ENCODE measurements at regions not wholly inside any gene's neighbourhood (a gene's known extent, or its start where the extent isn't known, plus 50 kb on each side); places are given as distances from the start of the nearest gene placed in this dataset.

DNA sequence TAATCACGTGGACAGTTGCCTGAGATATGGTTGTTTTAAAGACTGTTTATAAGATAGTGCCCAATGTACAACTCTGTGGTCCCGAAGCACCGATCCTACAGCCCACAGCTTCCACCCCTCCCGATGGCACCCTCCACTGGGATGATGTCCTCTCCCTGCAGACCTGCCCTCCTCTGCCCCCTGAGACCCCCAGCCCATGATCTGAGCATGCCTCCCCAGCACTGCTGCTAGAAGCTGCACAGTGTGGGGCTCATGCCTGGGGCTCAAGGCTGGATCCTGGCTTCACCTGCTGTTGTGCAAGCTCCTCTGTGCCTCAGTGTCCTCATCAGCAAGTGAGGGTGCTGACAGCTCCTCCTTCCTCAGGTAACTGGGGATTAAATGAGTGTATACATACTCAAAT, 254.7 kb upstream of the MKI67 start:
- FAIRE-seq = no peak

DNA sequence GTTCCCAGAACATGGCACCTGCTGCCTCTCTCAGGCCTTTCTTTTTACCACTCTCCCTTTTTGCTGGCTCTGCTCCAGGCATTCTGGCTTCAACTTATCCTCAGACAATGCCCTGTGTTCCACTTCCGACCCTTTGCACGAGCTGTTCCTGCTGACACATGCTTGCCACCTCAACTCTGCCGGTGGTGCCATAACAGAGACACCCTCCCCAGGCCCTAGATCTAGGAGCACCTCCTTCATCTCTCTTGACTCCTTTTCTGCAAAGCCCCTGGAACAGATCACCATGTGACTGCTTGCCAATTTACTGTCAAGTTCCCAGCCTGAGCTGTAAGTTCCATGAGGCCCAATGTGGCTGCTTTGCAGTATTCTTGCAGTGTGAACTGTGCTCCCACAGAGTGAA, 256.0 kb upstream of the MKI67 start:
- no peak for FAIRE-seq

GRCh38 chr10:128384831-128385230, 258.6 kb upstream of the MKI67 start:
- FAIRE-seq = no peak

- no peak for FAIRE-seq
Measured at GRCh38 chr10:128386231-128386630, 260.0 kb upstream of the MKI67 start.

- FAIRE-seq = no peak
Measured at GRCh38 chr10:128386816-128387604, 260.8 kb upstream of the MKI67 start.

GRCh38 chr10:128390596-128390995, 264.4 kb upstream of the MKI67 start:
- no peak for FAIRE-seq

DNA sequence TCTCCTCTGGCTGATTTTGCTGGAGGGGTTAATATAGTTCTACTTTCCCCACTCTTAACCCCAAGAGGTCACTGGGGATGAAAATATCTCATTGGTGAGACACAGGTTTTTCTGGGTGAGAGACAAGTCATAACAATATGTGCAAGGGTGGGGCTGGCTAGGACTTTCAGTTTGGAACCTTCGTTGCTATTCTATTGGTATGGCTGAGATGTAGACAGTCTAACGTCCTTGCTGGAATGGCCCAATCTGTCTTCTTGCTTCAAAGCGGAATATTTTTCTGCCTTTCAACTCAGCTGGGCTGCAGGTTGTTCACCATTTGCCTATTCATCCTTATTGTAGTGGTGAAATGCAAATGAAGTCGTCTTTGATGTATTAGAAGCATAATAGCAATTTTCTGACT, 267.3 kb upstream of the MKI67 start:
- FAIRE-seq = no peak

DNA sequence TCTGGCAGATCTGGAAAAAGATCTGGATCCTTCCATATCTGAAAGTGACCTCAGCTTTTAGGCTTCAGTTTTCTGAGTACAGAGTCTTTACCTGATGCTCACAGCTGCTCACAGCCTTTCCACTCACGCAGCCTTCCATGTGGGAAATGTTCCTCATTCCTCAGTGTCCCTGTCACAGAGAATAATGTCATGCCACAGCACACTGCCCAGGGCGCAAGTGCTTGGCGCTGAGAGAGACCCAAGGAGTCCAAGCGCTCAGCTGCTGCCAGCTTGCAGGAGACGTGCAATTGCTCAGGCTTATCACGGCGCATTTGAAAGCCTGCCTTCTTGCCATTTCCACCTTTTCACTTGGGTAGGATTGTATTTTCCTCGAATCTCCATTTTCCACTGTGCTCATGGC, 271.9 kb upstream of the MKI67 start:
- no peak for FAIRE-seq

DNA sequence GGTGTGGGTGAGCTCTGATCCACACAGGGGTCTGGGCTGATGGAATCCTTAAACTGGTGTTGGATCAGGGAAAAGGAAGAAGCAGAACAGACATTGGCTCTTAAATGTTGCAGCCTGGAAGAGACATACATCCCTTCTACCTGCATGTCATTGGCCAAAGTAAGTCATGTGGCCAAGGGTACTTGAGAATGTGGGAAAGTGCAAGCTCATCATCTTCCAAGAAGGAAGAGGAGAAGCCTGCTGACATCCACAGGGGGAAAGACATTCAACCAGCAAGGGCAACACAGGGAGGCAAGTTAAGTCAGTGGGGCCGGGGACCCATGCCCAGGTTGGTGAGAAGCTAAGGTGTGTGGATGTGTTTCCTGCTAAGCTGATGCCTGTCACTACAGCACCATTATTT, 272.8 kb upstream of the MKI67 start:
- FAIRE-seq = no peak

DNA sequence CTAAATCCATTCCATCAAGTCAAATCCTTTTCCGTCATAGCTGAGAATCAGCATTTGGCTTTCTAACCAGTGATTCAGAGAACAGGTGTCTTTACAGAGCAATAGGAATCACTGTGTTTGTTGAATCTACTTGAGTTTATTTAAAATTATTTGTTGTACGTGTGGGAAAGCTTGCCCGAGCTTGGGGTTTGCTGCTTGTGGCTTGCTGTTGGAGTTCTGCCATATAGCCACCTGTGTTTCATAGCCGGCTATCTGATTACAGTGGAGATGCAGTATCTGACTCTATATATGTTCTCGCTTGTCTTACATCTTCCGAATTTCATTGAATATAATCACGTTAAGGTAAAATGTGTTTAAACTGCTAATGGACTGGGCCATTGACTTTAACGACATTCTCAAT, 274.3 kb upstream of the MKI67 start:
- FAIRE-seq = no peak

DNA sequence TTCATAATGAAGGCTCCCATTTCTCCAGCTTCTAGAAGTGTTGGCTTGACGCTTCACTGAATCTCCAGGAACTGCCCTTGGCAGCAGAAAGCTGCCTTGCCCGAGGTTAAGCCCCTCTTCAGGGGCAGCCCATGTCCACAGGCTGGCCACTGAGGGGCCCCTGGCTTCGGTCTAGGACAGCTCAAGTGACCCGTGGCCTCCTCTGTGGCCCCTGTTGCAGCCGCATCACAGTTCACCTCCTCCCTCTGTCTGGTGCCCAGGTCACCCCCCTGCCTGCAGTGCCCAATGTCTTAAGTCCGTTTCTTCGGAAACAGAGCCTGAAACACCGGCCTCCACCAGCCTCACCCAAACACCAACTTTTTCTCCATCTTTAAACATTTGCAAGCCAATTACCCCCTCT, 279.2 kb upstream of the MKI67 start:
- FAIRE-seq = no peak

- FAIRE-seq = no peak
Measured at GRCh38 chr10:128411643-128412042, 285.4 kb upstream of the MKI67 start.

GRCh38 chr10:128414568-128414967, 288.3 kb upstream of the MKI67 start:
- FAIRE-seq = no peak

- no peak for FAIRE-seq
Measured at GRCh38 chr10:128416231-128416630, 290.0 kb upstream of the MKI67 start.

DNA sequence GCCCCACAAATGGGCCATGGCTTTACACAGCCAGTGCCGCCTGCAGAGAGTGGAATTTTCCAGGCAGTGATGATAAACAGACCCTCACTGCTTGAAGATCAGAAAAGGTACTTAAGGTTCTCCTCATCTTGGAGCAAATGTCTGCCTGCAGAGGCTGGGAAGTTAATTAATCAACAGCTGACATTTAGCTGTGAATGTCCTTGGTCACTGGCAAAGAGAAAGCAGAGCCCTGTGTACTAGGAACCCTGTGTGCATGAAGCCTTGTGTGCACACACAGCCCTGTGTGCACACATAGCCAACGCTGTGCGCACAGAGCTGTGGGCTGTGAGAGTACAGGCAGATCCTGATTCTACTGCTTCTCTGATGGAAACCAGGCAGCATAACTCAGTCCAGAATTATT, 291.6 kb upstream of the MKI67 start:
- FAIRE-seq = no peak

DNA sequence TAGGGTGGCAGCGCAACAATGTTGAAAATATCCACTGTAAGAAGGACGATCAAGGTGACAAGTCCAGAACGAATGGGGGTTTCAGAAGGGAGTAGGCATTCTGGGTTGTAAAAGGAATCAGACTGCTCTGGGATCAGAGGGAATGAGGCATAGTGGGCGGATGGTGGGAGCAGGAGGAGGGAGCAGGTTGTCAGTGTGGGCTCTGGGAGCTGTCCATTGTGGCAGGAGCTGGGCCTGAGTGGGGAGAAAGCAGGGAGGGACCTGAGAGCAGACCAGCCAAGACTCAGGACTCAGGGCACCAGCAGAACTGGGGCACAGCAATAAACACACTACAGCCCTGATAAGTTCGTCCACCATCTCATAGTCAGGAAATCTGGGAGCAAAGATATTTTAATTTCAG, 292.6 kb upstream of the MKI67 start:
- no peak for FAIRE-seq

DNA sequence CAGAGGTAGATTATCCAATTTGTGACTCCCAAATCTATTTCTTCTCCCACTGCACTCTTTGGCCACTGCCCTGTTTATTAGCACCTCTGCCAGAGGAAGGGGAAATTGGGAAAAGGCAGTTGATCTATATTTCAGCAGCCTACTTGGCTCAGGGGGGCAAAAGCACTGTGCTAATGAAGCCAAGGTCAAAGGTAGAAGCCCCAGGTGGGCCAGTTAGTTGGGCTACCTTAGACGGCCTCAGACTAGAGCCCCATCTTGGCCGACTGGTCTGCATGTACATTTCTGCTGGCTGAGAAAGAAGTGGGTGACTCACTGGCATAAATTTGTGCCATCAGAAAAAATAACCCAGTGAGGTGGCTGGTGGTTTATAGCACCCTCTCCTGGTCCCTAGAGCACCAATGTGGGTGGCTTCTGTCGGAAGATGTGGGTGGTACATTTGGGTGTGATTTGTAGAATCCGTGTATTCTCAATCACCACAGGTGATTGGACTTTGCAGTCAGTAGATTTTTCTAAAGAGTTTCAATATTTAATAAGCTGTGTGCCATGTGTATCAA, 293.3 kb upstream of the MKI67 start:
- FAIRE-seq = no peak

DNA sequence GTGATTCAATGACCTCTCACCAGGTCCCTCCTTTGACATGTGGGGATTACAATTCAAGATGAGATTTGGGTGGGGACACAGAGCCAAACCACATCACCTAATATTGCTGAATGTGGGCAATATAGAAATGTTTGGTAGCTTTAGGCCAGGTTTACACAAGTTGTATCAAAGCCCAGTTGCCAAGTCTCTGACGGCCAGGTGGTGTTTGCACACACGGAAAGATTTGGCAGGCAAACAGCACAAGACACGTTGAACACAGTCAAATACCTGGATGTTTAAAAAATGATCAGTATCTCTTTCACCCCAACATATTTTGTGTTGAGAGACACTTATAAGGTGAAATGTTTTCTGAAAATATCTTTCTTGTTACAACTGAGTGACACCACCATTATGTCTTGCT, 294.4 kb upstream of the MKI67 start:
- no peak for FAIRE-seq

DNA sequence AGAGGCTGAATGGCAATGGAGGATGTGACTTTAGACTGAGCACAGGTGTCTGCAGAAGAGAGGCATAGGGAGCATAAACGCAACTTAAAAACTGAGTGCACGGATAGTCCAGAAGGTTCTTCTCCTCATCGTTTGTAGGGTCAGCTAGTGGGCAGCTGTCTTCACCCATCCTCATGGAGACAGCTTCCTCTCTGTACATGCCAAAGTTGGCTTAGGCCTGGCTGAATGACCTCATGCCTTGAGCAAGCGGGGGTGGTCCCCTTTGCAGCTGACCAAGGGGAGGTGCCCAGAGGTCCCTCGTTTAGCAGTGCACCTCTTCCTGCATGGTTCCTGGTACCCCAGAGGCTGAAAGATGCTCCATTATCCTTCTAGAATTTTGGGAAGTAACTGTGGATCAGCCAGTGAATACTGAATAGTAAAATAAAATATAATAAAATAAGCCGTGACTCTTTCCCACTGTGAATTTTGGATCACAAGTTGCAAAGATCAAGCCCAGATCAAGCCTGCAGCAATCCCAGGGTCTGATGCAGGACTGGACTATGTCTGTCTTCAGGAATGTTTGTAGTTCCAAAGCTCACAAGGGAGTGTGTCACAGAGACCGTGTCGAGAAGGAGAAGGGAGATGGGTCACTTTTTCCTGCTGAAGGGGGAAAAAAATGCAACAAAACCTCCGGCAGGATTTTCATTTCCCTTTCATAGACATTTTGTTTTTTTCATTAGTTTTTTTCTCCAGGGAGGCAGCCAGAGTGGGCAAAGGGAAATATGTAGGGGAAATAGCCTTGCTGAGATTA, 295.3 kb upstream of the MKI67 start:
- no peak for FAIRE-seq

- FAIRE-seq = no peak
Measured at GRCh38 chr10:128422190-128422589, 296.0 kb upstream of the MKI67 start.

DNA sequence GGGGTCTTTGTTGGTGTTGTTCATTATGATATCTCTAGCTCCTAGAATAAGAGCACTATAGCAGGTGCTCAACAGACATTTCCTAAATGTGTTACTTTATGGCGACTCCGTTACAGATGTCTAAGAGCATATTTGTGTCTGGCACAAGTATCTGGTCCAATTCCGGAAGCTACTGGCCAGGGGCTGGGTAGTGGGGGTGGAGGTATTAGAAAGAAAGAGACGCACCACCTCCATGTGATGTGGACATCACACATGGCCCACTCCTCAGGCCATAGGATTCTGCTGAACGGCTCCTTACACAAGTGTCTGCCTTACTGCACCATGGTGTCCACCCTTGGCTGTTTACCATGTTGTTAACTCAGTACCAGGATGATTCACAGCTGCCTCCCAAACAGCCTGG, 296.8 kb upstream of the MKI67 start:
- no peak for FAIRE-seq

- FAIRE-seq = no peak
Measured at GRCh38 chr10:128429321-128429720, 303.1 kb upstream of the MKI67 start.

- no peak for FAIRE-seq
Measured at GRCh38 chr10:128429835-128430513, 303.8 kb upstream of the MKI67 start.

- FAIRE-seq = no peak
Measured at GRCh38 chr10:128431083-128431482, 304.9 kb upstream of the MKI67 start.
